CD4-positive, alpha-beta T cell (primary cell): ENCODE measurements at regions not wholly inside any gene's neighbourhood (a gene's known extent, or its start where the extent isn't known, plus 50 kb on each side); places are given as distances from the start of the nearest gene placed in this dataset.

Experiments
- ATAC-seq: fragments of 200-7000 bp; cut with Tn5 transposase; one replicate; pipeline ENCODE4 v1.10.0; 2022; ENCODE audit warnings: mild to moderate bottlenecking; ENCODE audit not compliant: poor library complexity
- CTCF ChIA-PET: fragments of 350-600 bp; sonication (Branson Sonifier 250); formaldehyde crosslinking; loops from one replicate; lab custom pipeline; 2021; ENCODE audit warnings: antibody characterized with exemption, inconsistent platforms; lab: Charles Lee
- POLR2A ChIA-PET: fragments of 350-600 bp; sonication (Branson Sonifier 250); formaldehyde crosslinking; loops from one replicate; lab custom pipeline; 2021; ENCODE audit warnings: antibody characterized with exemption, inconsistent platforms; lab: Charles Lee
- DNase-seq, 14 experiments: peaks; one replicate each; pipeline ENCODE4 v3.0.0-alpha.2; 2013 to 2020; ENCODE audit warnings: mixed read lengths in 2 of 14
- H3K27ac ChIP-seq, 2 donors: one replicate each; pipeline versions ENCODE4 v1.5.1 to v1.7.0; 2013; ENCODE audit warnings: low read length in 2 of 2, low read depth in 1 of 2, mild to moderate bottlenecking in 1 of 2
- H3K27me3 ChIP-seq, 2 experiments: 1 replicate in 1 of 2; 2 replicates in 1 of 2; pipeline versions ENCODE4 v1.6.1 to v1.7.0; 2013; ENCODE audit warnings: low read length in 2 of 2, control low read depth in 1 of 2, mild to moderate bottlenecking in 1 of 2, moderate library complexity in 1 of 2; ENCODE audit not compliant: insufficient read depth in 2 of 2, control insufficient read depth in 1 of 2
- H3K36me3 ChIP-seq: one replicate; pipeline ENCODE4 v1.6.1; 2013; ENCODE audit warnings: low read length, control low read depth; ENCODE audit not compliant: insufficient read depth
- H3K4me1 ChIP-seq: one replicate; pipeline ENCODE4 v1.6.1; 2013; ENCODE audit warnings: low read length, control low read depth; ENCODE audit not compliant: insufficient read depth
- H3K4me3 ChIP-seq: one replicate; pipeline ENCODE4 v1.5.1; 2013; ENCODE audit warnings: mild to moderate bottlenecking, low read length, moderate library complexity
- H3K9me3 ChIP-seq, 2 experiments: 1 replicate in 1 of 2; 2 replicates in 1 of 2; pipeline versions ENCODE4 v1.6.1 to v1.7.0; 2013; ENCODE audit warnings: low read length in 2 of 2, mild to moderate bottlenecking in 2 of 2, control low read depth in 1 of 2, moderate library complexity in 1 of 2; ENCODE audit not compliant: control insufficient read depth in 1 of 2, insufficient read depth in 1 of 2
- H3K27ac Mint-ChIP-seq: one replicate; pipeline ENCODE4 v1.8.0; 2020; ENCODE audit warnings: mixed read lengths
- H3K27me3 Mint-ChIP-seq: one replicate; pipeline ENCODE4 v1.8.0; 2021; ENCODE audit warnings: mixed read lengths
- H3K36me3 Mint-ChIP-seq: one replicate; pipeline ENCODE4 v1.8.0; 2021; ENCODE audit warnings: low read depth, mixed read lengths
- H3K4me1 Mint-ChIP-seq: one replicate; pipeline ENCODE4 v1.8.0; 2021; ENCODE audit warnings: low read depth, mixed read lengths
- H3K4me3 Mint-ChIP-seq: one replicate; pipeline ENCODE4 v1.8.0; 2020; ENCODE audit warnings: mild to moderate bottlenecking, mixed read lengths
- H3K9me3 Mint-ChIP-seq: one replicate; pipeline ENCODE4 v1.8.0; 2020; ENCODE audit warnings: mixed read lengths
- CTCF ChIP-seq: fragments of 200-600 bp; IDR thresholded peaks from one replicate; pipeline ENCODE4 v1.8.0; 2022; ENCODE audit warnings: antibody characterized with exemption, mild to moderate bottlenecking
- intact Hi-C, 2 experiments: fragments of 100-400 bp; cut with DNase I in 1 of 2; cut with micrococcal nuclease in 1 of 2; formaldehyde crosslinking; loops; one replicate each; pipeline versions ENCODE4 v1.15.1 to v1.9.0; 2023 to 2025; cut with DNase I, micrococcal nuclease

- CTCF ChIA-PET: no interaction called here
- peaks cover 4% of the 10 kb centered on the region for H3K9me3 Mint-ChIP-seq
- no peak overlapping the region for H3K27ac ChIP-seq
- H3K27ac Mint-ChIP-seq: no peak overlapping the region
- TF ChIP-seq CTCF: no peak
- intact Hi-C loops: no loop called here
- H3K4me3 Mint-ChIP-seq: no peak overlapping the region
- H3K4me1 ChIP-seq: no peaks in the 10 kb centered on the region
- no peaks in the 10 kb centered on the region for H3K36me3 ChIP-seq
- no peak overlapping the region for H3K4me3 ChIP-seq
- no peaks in the 10 kb centered on the region for H3K4me1 Mint-ChIP-seq
- H3K9me3 ChIP-seq: peaks cover 0 to 20% of the 10 kb centered on the region in 2 experiments
- ATAC-seq (no peak), DNase-seq (no peak)
- no peaks in the 10 kb centered on the region for H3K27me3 ChIP-seq
- no peaks in the 10 kb centered on the region for H3K27me3 Mint-ChIP-seq
- POLR2A ChIA-PET: no interaction called here
- no peaks in the 10 kb centered on the region for H3K36me3 Mint-ChIP-seq
Measured at GRCh38 chr18:65477455-65477854, 273.4 kb upstream of the CDH7 start.

- ChIA-PET CTCF (no interaction called here), POLR2A (no interaction called here)
- TF ChIP-seq CTCF: no peak
- Histone ChIP-seq H3K4me1 (no peaks in the 10 kb centered on the region), H3K27me3 (no peaks in the 10 kb centered on the region), H3K4me3 (no peak overlapping the region), H3K36me3 (no peaks in the 10 kb centered on the region), H3K9me3 (peaks cover 0 to 9% of the 10 kb centered on the region in 2 experiments), H3K27ac (no peak overlapping the region)
- no peak overlapping the region for H3K27ac Mint-ChIP-seq
- no peak overlapping the region for H3K4me3 Mint-ChIP-seq
- DNase-seq: no peak
- peaks cover 4% of the 10 kb centered on the region for H3K9me3 Mint-ChIP-seq
- H3K27me3 Mint-ChIP-seq: no peaks in the 10 kb centered on the region
- no peaks in the 10 kb centered on the region for H3K36me3 Mint-ChIP-seq
- no peak for ATAC-seq
- H3K4me1 Mint-ChIP-seq: no peaks in the 10 kb centered on the region
- intact Hi-C loops: no loop called here
Measured at GRCh38 chr18:65468881-65469280, 281.9 kb upstream of the CDH7 start.

- POLR2A ChIA-PET: no interaction called here
- intact Hi-C loops: no loop called here
- H3K4me3 Mint-ChIP-seq: no peak overlapping the region
Measured at GRCh38 chr18:65464361-65464760, 286.5 kb upstream of the CDH7 start.

More at GRCh38 chr18:65464361-65464760, 286.5 kb upstream of the CDH7 start:
- Mint-ChIP-seq H3K27ac (no peak overlapping the region), H3K9me3 (peaks cover 14% of the 10 kb centered on the region), H3K27me3 (no peaks in the 10 kb centered on the region), H3K4me1 (no peaks in the 10 kb centered on the region), H3K36me3 (no peaks in the 10 kb centered on the region)
- CTCF ChIA-PET: interaction anchor here (0.7 kb wide), 2 partner anchors 108 to 1513 kb away, joined by 3 to 4 read pairs; no protein-coding TSS in a partner anchor
- no peak for DNase-seq
- Histone ChIP-seq H3K9me3 (no peaks in the 10 kb centered on the region), H3K4me3 (no peak overlapping the region), H3K4me1 (no peaks in the 10 kb centered on the region), H3K27me3 (no peaks in the 10 kb centered on the region), H3K36me3 (no peaks in the 10 kb centered on the region), H3K27ac (no peak overlapping the region)
- TF ChIP-seq CTCF: no peak
- no peak for ATAC-seq
